Naive thymus-derived CD8-positive, alpha-beta T cell (primary cell): ENCODE measurements at regions not wholly inside any gene's neighbourhood (a gene's known extent, or its start where the extent isn't known, plus 50 kb on each side); places are given as distances from the start of the nearest gene placed in this dataset.

Source experiments
- ATAC-seq, 2 donors: fragments of 150-1000 bp; cut with Tn5 transposase in 1 of 2; sonication (Bioruptor Pico), chemical (Tn5 transposase) in 1 of 2; 1 replicate in 1 of 2; 2 replicates in 1 of 2; pipeline ENCODE4 v1.10.0; 2021; ENCODE audit warnings: mild to moderate bottlenecking in 2 of 2, moderate library complexity in 2 of 2
- POLR2A ChIA-PET: fragments of 350-600 bp; sonication (Branson Sonifier 250); formaldehyde crosslinking; loops from one replicate; lab custom pipeline; 2021; ENCODE audit warnings: antibody characterized with exemption; lab: Charles Lee
- DNase-seq, 10 donors: peaks; one replicate each; pipeline versions ENCODE4 v3.0.0 to v3.0.0-alpha.2; 2020 to 2022
- H3K27ac Mint-ChIP-seq, 10 donors: one replicate each; pipeline ENCODE4 v1.8.0; 2020 to 2022; ENCODE audit warnings: mild to moderate bottlenecking in 10 of 10, mixed read lengths in 10 of 10, moderate library complexity in 4 of 10, inconsistent platforms in 1 of 10
- H3K27me3 Mint-ChIP-seq, 5 donors: one replicate each; pipeline ENCODE4 v1.8.0; 2021 to 2022; ENCODE audit warnings: mixed read lengths in 5 of 5
- H3K36me3 Mint-ChIP-seq, 3 donors: one replicate each; pipeline ENCODE4 v1.8.0; 2020 to 2022; ENCODE audit warnings: mixed read lengths in 3 of 3, mild to moderate bottlenecking in 2 of 3, inconsistent platforms in 1 of 3
- H3K4me1 Mint-ChIP-seq, 4 donors: one replicate each; pipeline ENCODE4 v1.8.0; 2021 to 2022; ENCODE audit warnings: mixed read lengths in 4 of 4
- H3K4me3 Mint-ChIP-seq, 10 donors: one replicate each; pipeline ENCODE4 v1.8.0; 2020 to 2022; ENCODE audit warnings: mild to moderate bottlenecking in 10 of 10, mixed read lengths in 10 of 10, moderate library complexity in 6 of 10, inconsistent platforms in 1 of 10
- H3K9me3 Mint-ChIP-seq, 9 donors: one replicate each; pipeline ENCODE4 v1.8.0; 2020 to 2022; ENCODE audit warnings: mixed read lengths in 9 of 9, mild to moderate bottlenecking in 3 of 9, inconsistent platforms in 1 of 9, moderate library complexity in 1 of 9

- H3K4me3 Mint-ChIP-seq, result no peak overlapping the region
- H3K36me3 Mint-ChIP-seq, result peaks cover 0 to 4% (median 0%) of the 10 kb centered on the region in 3 donors
- POLR2A ChIA-PET, result no interaction called here
Measured at GRCh38 chr5:12480487-12480886, 576.2 kb upstream of the CTNND2 start.

GRCh38 chr5:12477554-12477953 is 573.3 kb upstream of the CTNND2 start:
- no peaks in the 10 kb centered on the region for H3K27me3 Mint-ChIP-seq
- H3K4me3 Mint-ChIP-seq, result no peak overlapping the region
- H3K9me3 Mint-ChIP-seq, result peaks cover 0 to 39% (median 9%) of the 10 kb centered on the region in 9 donors
- H3K27ac Mint-ChIP-seq, result no peak overlapping the region
- no peaks in the 10 kb centered on the region for H3K4me1 Mint-ChIP-seq
- ATAC-seq (no peak), DNase-seq (no peak)
- POLR2A ChIA-PET, result no interaction called here
- H3K36me3 Mint-ChIP-seq, result no peaks in the 10 kb centered on the region

More at GRCh38 chr5:12480487-12480886, 576.2 kb upstream of the CTNND2 start:
- H3K27ac Mint-ChIP-seq, result no peak overlapping the region
- no peak for DNase-seq
- ATAC-seq, result no peak
- no peaks in the 10 kb centered on the region for H3K4me1 Mint-ChIP-seq
- H3K27me3 Mint-ChIP-seq, result no peaks in the 10 kb centered on the region
- peaks cover 0 to 34% (median 15%) of the 10 kb centered on the region in 9 donors for H3K9me3 Mint-ChIP-seq

GRCh38 chr5:12467799-12468198 is 563.6 kb upstream of the CTNND2 start:
- H3K27me3 Mint-ChIP-seq, result no peaks in the 10 kb centered on the region
- POLR2A ChIA-PET, result no interaction called here
- H3K36me3 Mint-ChIP-seq, result peaks cover 0 to 12% (median 0%) of the 10 kb centered on the region in 3 donors
- peaks cover 5 to 57% (median 25%) of the 10 kb centered on the region in 9 donors for H3K9me3 Mint-ChIP-seq
- H3K27ac Mint-ChIP-seq, result no peak overlapping the region
- ATAC-seq (no peak), DNase-seq (no peak)
- no peak overlapping the region for H3K4me3 Mint-ChIP-seq
- H3K4me1 Mint-ChIP-seq, result no peaks in the 10 kb centered on the region

GRCh38 chr5:12460493-12461261 is 556.4 kb upstream of the CTNND2 start:
- POLR2A ChIA-PET, result no interaction called here
- Mint-ChIP-seq H3K4me3 (no peak overlapping the region), H3K27me3 (no peaks in the 10 kb centered on the region), H3K27ac (no peak overlapping the region), H3K36me3 (peaks cover 0 to 4% (median 0%) of the 10 kb centered on the region in 3 donors), H3K4me1 (no peaks in the 10 kb centered on the region), H3K9me3 (peaks cover 0 to 29% (median 10%) of the 10 kb centered on the region in 9 donors)
- ATAC-seq (no peak), DNase-seq (no peak)

GRCh38 chr5:12459326-12459725 is 555.1 kb upstream of the CTNND2 start:
- no peak for ATAC-seq
- peaks cover 0 to 4% (median 0%) of the 10 kb centered on the region in 3 donors for H3K36me3 Mint-ChIP-seq
- H3K27ac Mint-ChIP-seq, result no peak overlapping the region
- no peaks in the 10 kb centered on the region for H3K4me1 Mint-ChIP-seq
- DNase-seq, result no peak
- H3K27me3 Mint-ChIP-seq, result no peaks in the 10 kb centered on the region
- H3K9me3 Mint-ChIP-seq, result peaks cover 0 to 29% (median 10%) of the 10 kb centered on the region in 9 donors
- POLR2A ChIA-PET, result no interaction called here
- no peak overlapping the region for H3K4me3 Mint-ChIP-seq

- no peak overlapping the region for H3K27ac Mint-ChIP-seq
- H3K4me1 Mint-ChIP-seq, result no peaks in the 10 kb centered on the region
- peaks cover 0 to 20% (median 8%) of the 10 kb centered on the region in 9 donors for H3K9me3 Mint-ChIP-seq
- ATAC-seq (no peak), DNase-seq (no peak)
- peaks cover 0 to 2% (median 0%) of the 10 kb centered on the region in 3 donors for H3K36me3 Mint-ChIP-seq
- POLR2A ChIA-PET, result no interaction called here
- no peak overlapping the region for H3K4me3 Mint-ChIP-seq
- no peaks in the 10 kb centered on the region for H3K27me3 Mint-ChIP-seq
Measured at GRCh38 chr5:12419075-12419474, 514.8 kb upstream of the CTNND2 start.

- no peaks in the 10 kb centered on the region for H3K27me3 Mint-ChIP-seq
- POLR2A ChIA-PET, result no interaction called here
- peaks cover 0 to 2% (median 0%) of the 10 kb centered on the region in 3 donors for H3K36me3 Mint-ChIP-seq
Measured at GRCh38 chr5:12413585-12413984, 509.3 kb upstream of the CTNND2 start.

GRCh38 chr5:12413075-12413474 is 508.8 kb upstream of the CTNND2 start:
- Mint-ChIP-seq H3K27me3 (no peaks in the 10 kb centered on the region), H3K27ac (no peak overlapping the region), H3K4me1 (no peaks in the 10 kb centered on the region), H3K36me3 (peaks cover 0 to 2% (median 0%) of the 10 kb centered on the region in 3 donors), H3K9me3 (peaks cover 9 to 31% (median 15%) of the 10 kb centered on the region in 9 donors), H3K4me3 (no peak overlapping the region)
- DNase-seq, result no peak
- no peak for ATAC-seq
- POLR2A ChIA-PET, result no interaction called here

More at GRCh38 chr5:12413585-12413984, 509.3 kb upstream of the CTNND2 start:
- H3K4me1 Mint-ChIP-seq, result no peaks in the 10 kb centered on the region
- no peak for DNase-seq
- no peak overlapping the region for H3K27ac Mint-ChIP-seq
- peaks cover 9 to 31% (median 14%) of the 10 kb centered on the region in 9 donors for H3K9me3 Mint-ChIP-seq
- H3K4me3 Mint-ChIP-seq, result no peak overlapping the region
- no peak for ATAC-seq

GRCh38 chr5:12399868-12400267 is 495.6 kb upstream of the CTNND2 start:
- POLR2A ChIA-PET, result no interaction called here
- Mint-ChIP-seq H3K27ac (no peak overlapping the region), H3K27me3 (no peaks in the 10 kb centered on the region), H3K36me3 (no peaks in the 10 kb centered on the region), H3K4me1 (no peaks in the 10 kb centered on the region), H3K4me3 (no peak overlapping the region), H3K9me3 (peaks cover 3 to 13% (median 9%) of the 10 kb centered on the region in 9 donors)
- DNase-seq, result no peak
- no peak for ATAC-seq

GRCh38 chr5:12392246-12392645 is 488.0 kb upstream of the CTNND2 start:
- Mint-ChIP-seq H3K36me3 (no peaks in the 10 kb centered on the region), H3K4me1 (no peaks in the 10 kb centered on the region), H3K27ac (no peak overlapping the region), H3K27me3 (no peaks in the 10 kb centered on the region), H3K9me3 (peaks cover 0 to 12% (median 4%) of the 10 kb centered on the region in 9 donors), H3K4me3 (no peak overlapping the region)
- POLR2A ChIA-PET, result no interaction called here
- no peak for DNase-seq
- no peak for ATAC-seq

GRCh38 chr5:12385095-12385494 is 480.8 kb upstream of the CTNND2 start:
- no peak overlapping the region for H3K27ac Mint-ChIP-seq
- no peak overlapping the region for H3K4me3 Mint-ChIP-seq
- no peak for DNase-seq
- peaks cover 0 to 13% (median 0%) of the 10 kb centered on the region in 3 donors for H3K36me3 Mint-ChIP-seq
- ATAC-seq, result no peak
- H3K9me3 Mint-ChIP-seq, result peaks cover 6 to 54% (median 23%) of the 10 kb centered on the region in 9 donors
- no peaks in the 10 kb centered on the region for H3K27me3 Mint-ChIP-seq
- POLR2A ChIA-PET, result no interaction called here
- peaks cover 0 to 3% (median 0%) of the 10 kb centered on the region in 4 donors for H3K4me1 Mint-ChIP-seq

GRCh38 chr5:12384005-12384404 is 479.8 kb upstream of the CTNND2 start:
- POLR2A ChIA-PET, result no interaction called here
- Mint-ChIP-seq H3K4me1 (peaks cover 0 to 3% (median 0%) of the 10 kb centered on the region in 4 donors), H3K9me3 (peaks cover 7 to 63% (median 23%) of the 10 kb centered on the region in 9 donors), H3K27me3 (no peaks in the 10 kb centered on the region), H3K4me3 (no peak overlapping the region), H3K36me3 (peaks cover 0 to 13% (median 0%) of the 10 kb centered on the region in 3 donors), H3K27ac (no peak overlapping the region)
- no peak for ATAC-seq
- no peak for DNase-seq

GRCh38 chr5:12367973-12368372 is 463.7 kb upstream of the CTNND2 start:
- H3K4me3 Mint-ChIP-seq, result no peak overlapping the region
- H3K9me3 Mint-ChIP-seq, result peaks cover 0 to 32% (median 5%) of the 10 kb centered on the region in 9 donors
- DNase-seq (no peak), ATAC-seq (no peak)
- no peaks in the 10 kb centered on the region for H3K27me3 Mint-ChIP-seq
- H3K4me1 Mint-ChIP-seq, result no peaks in the 10 kb centered on the region
- peaks cover 0 to 3% (median 0%) of the 10 kb centered on the region in 3 donors for H3K36me3 Mint-ChIP-seq
- POLR2A ChIA-PET, result no interaction called here
- no peak overlapping the region for H3K27ac Mint-ChIP-seq
